GM12801 (cell line): ENCODE measurements at regions not wholly inside any gene's neighbourhood (a gene's known extent, or its start where the extent isn't known, plus 50 kb on each side); places are given as distances from the start of the nearest gene placed in this dataset.

Source experiments
- CTCF ChIP-seq: IDR thresholded peaks from one replicate; pipeline ENCODE4 v1.5.1; 2011; ENCODE audit warnings: control low read depth; ENCODE audit not compliant: insufficient read length; ENCODE audit errors: extremely low read depth

GRCh38 chr15:39326306-39326975, 254.4 kb upstream of the THBS1 start:
- TF ChIP-seq CTCF: no peak

- TF ChIP-seq CTCF: no peak
These were observed 253.7 kb upstream of the THBS1 start for GRCh38 chr15:39327005-39327730.

- TF ChIP-seq CTCF: no peak
These were observed 250.8 kb upstream of the THBS1 start for GRCh38 chr15:39330061-39330460.

GRCh38 chr15:39331584-39331983, 249.3 kb upstream of the THBS1 start:
- no peak for TF ChIP-seq CTCF

GRCh38 chr15:39332846-39333245, 248.0 kb upstream of the THBS1 start:
- TF ChIP-seq CTCF: no peak

- TF ChIP-seq CTCF: no peak
These were observed 247.5 kb upstream of the THBS1 start for GRCh38 chr15:39333393-39333792.

GRCh38 chr15:39333896-39334295, 247.0 kb upstream of the THBS1 start:
- no peak for TF ChIP-seq CTCF
